Prostate gland (tissue), 1 donor: ENCODE measurements at regions not wholly inside any gene's neighbourhood (a gene's known extent, or its start where the extent isn't known, plus 50 kb on each side); places are given as distances from the start of the nearest gene placed in this dataset.

Source experiments
- POLR2A ChIP-seq: fragments of 450-650 bp; IDR thresholded peaks from one replicate; pipeline ENCODE4 v1.6.1; 2016; ENCODE audit warnings: antibody characterized with exemption, mild to moderate bottlenecking
- POLR2AphosphoS5 ChIP-seq: sonication (generic); formaldehyde crosslinking; IDR thresholded peaks from one replicate; pipeline ENCODE4 v1.6.1; 2017; ENCODE audit warnings: antibody characterized with exemption

DNA sequence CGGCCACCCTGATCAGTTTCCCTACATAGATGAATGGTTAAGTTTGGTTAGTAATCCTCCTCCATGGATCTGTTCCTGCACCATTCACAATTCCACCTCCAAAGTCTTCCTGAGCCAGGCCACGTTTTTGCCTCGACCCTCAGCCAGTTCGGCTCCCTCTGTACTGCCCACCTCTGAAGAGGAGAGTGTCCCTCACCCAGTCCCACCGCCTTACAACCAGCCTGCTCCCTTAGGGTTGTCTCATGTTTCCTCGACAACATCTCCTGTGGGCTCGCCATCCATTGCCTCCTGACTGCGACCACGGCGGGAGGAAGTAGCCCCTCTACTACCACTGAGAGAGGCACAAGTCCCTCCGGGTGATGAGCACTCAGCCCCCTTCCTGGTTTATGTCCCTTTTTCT, 338.0 kb upstream of the CNTNAP5 start:
- no peak for TF ChIP-seq POLR2AphosphoS5
- TF ChIP-seq POLR2A, result no peak
